ENCODE measurements at regions not wholly inside any gene's neighbourhood (a gene's known extent, or its start where the extent isn't known, plus 50 kb on each side); places are given as distances from the start of the nearest gene placed in this dataset.

DNA sequence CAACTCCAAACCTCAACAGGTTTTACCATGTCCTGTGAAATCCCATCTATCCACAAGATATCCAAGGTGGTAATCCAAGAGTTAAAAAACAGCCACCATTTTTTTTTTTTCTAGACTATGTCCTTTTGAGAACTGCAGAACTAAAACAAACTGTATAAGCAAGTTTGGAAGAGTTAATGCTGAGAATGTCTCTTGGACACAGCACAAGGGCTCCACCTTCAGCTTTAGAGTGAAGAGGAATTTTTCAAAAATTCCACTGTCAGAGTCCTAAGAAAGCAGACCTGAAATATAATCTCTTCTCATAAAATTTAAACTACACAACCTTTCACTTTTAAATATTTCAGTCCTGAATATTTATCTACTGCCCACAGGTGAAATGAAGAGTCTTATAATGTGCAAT lies 167.8 kb upstream of the CCNG1 start:
- TF ChIP-seq, protein P1, sequence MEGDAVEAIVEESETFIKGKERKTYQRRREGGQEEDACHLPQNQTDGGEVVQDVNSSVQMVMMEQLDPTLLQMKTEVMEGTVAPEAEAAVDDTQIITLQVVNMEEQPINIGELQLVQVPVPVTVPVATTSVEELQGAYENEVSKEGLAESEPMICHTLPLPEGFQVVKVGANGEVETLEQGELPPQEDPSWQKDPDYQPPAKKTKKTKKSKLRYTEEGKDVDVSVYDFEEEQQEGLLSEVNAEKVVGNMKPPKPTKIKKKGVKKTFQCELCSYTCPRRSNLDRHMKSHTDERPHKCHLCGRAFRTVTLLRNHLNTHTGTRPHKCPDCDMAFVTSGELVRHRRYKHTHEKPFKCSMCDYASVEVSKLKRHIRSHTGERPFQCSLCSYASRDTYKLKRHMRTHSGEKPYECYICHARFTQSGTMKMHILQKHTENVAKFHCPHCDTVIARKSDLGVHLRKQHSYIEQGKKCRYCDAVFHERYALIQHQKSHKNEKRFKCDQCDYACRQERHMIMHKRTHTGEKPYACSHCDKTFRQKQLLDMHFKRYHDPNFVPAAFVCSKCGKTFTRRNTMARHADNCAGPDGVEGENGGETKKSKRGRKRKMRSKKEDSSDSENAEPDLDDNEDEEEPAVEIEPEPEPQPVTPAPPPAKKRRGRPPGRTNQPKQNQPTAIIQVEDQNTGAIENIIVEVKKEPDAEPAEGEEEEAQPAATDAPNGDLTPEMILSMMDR (IDR thresholded peaks at IDR 0.05): no peak
- no peak for TF ChIP-seq POLR2A (IDR thresholded peaks at IDR 0.05)
- TF ChIP-seq EP300 (IDR thresholded peaks at IDR 0.05): no peak
